ENCODE measurements at regions not wholly inside any gene's neighbourhood (a gene's known extent, or its start where the extent isn't known, plus 50 kb on each side); places are given as distances from the start of the nearest gene placed in this dataset.

DNA sequence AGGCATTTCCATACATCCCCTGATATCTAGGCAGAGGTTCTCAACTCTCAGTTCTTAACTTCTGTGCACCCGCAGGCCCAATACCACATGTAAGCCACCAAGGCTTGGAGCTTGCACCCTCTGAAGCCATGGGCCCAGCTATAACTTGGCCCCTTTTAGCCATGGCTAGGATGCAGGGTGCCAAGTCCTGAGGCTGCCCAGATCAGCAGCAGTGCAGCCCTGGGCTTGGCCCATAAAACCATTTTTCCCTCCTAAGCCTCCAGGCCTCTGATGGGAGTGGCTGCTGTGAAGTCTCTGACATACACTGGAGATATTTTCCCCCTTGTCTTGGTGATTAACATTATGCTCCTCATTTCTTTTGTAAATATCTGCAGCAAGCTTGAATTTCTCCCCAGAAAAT lies 110.3 kb upstream of the CNTN1 start:
- Histone ChIP-seq H3K4me1 (ENCODE audit: insufficient read depth) (no peaks in the 10 kb centered on the region), H3K79me2 (replicated peaks; ENCODE audit: insufficient read depth) (no peaks in the 10 kb centered on the region), H3K9me2 (ENCODE audit: insufficient read depth) (0 out of 2 replicates have a peak, but pooled peaks cover 3% of the 10 kb centered on the region), H3K4me2 (no peak overlapping the region), H3K4me3 (no peak overlapping the region), H3K36me3 (ENCODE audit: insufficient read depth) (no peaks in the 10 kb centered on the region; the same call in 1 of the 2 replicates), H4K20me1 (replicated peaks; ENCODE audit: insufficient read depth) (no peaks in the 10 kb centered on the region), H3K27me3 (ENCODE audit: insufficient read depth) (no peaks in the 10 kb centered on the region), H3F3A (replicated peaks; ENCODE audit: low read depth) (no peaks in the 10 kb centered on the region), H3K27ac (ENCODE audit: low read depth) (no peak overlapping the region), H2AFZ (no peak overlapping the region)
- TF ChIP-seq, protein P1, sequence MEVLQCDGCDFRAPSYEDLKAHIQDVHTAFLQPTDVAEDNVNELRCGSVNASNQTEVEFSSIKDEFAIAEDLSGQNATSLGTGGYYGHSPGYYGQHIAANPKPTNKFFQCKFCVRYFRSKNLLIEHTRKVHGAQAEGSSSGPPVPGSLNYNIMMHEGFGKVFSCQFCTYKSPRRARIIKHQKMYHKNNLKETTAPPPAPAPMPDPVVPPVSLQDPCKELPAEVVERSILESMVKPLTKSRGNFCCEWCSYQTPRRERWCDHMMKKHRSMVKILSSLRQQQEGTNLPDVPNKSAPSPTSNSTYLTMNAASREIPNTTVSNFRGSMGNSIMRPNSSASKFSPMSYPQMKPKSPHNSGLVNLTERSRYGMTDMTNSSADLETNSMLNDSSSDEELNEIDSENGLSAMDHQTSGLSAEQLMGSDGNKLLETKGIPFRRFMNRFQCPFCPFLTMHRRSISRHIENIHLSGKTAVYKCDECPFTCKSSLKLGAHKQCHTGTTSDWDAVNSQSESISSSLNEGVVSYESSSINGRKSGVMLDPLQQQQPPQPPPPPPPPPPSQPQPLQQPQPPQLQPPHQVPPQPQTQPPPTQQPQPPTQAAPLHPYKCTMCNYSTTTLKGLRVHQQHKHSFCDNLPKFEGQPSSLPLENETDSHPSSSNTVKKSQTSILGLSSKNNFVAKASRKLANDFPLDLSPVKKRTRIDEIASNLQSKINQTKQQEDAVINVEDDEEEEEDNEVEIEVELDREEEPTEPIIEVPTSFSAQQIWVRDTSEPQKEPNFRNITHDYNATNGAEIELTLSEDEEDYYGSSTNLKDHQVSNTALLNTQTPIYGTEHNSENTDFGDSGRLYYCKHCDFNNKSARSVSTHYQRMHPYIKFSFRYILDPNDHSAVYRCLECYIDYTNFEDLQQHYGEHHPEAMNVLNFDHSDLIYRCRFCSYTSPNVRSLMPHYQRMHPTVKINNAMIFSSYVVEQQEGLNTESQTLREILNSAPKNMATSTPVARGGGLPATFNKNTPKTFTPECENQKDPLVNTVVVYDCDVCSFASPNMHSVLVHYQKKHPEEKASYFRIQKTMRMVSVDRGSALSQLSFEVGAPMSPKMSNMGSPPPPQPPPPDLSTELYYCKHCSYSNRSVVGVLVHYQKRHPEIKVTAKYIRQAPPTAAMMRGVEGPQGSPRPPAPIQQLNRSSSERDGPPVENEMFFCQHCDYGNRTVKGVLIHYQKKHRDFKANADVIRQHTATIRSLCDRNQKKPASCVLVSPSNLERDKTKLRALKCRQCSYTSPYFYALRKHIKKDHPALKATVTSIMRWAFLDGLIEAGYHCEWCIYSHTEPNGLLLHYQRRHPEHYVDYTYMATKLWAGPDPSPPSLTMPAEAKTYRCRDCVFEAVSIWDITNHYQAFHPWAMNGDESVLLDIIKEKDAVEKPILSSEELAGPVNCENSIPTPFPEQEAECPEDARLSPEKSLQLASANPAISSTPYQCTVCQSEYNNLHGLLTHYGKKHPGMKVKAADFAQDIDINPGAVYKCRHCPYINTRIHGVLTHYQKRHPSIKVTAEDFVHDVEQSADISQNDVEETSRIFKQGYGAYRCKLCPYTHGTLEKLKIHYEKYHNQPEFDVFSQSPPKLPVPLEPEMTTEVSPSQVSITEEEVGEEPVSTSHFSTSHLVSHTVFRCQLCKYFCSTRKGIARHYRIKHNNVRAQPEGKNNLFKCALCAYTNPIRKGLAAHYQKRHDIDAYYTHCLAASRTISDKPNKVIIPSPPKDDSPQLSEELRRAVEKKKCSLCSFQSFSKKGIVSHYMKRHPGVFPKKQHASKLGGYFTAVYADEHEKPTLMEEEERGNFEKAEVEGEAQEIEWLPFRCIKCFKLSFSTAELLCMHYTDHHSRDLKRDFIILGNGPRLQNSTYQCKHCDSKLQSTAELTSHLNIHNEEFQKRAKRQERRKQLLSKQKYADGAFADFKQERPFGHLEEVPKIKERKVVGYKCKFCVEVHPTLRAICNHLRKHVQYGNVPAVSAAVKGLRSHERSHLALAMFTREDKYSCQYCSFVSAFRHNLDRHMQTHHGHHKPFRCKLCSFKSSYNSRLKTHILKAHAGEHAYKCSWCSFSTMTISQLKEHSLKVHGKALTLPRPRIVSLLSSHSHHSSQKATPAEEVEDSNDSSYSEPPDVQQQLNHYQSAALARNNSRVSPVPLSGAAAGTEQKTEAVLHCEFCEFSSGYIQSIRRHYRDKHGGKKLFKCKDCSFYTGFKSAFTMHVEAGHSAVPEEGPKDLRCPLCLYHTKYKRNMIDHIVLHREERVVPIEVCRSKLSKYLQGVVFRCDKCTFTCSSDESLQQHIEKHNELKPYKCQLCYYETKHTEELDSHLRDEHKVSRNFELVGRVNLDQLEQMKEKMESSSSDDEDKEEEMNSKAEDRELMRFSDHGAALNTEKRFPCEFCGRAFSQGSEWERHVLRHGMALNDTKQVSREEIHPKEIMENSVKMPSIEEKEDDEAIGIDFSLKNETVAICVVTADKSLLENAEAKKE (CRISPR knock-in tag; IDR thresholded peaks at IDR 0.05): no peak
- TF ChIP-seq CREB1 (CRISPR knock-in tag; IDR thresholded peaks at IDR 0.05; ENCODE audit: low read depth) (no peak), EZH2 (IDR thresholded peaks at IDR 0.05; ENCODE audit: low read depth, unreplicated experiment) (no peak), JUNB (IDR thresholded peaks at IDR 0.05; ENCODE audit: unreplicated experiment) (no peak), ZNF114 (CRISPR knock-in tag; IDR thresholded peaks at IDR 0.05) (no peak), STAT1 (IDR thresholded peaks at IDR 0.05; ENCODE audit: unreplicated experiment) (no peak), EZH2phosphoT487 (IDR thresholded peaks at IDR 0.05; ENCODE audit: unreplicated experiment) (no peak), ZNF331 (CRISPR knock-in tag; IDR thresholded peaks at IDR 0.05; ENCODE audit: low read depth) (no peak), NANOG (IDR thresholded peaks at IDR 0.05; ENCODE audit: borderline replicate concordance) (no peak), POLR2AphosphoS5 (IDR thresholded peaks at IDR 0.05; ENCODE audit: low read depth) (no peak)
- TF ChIP-seq, protein P2, sequence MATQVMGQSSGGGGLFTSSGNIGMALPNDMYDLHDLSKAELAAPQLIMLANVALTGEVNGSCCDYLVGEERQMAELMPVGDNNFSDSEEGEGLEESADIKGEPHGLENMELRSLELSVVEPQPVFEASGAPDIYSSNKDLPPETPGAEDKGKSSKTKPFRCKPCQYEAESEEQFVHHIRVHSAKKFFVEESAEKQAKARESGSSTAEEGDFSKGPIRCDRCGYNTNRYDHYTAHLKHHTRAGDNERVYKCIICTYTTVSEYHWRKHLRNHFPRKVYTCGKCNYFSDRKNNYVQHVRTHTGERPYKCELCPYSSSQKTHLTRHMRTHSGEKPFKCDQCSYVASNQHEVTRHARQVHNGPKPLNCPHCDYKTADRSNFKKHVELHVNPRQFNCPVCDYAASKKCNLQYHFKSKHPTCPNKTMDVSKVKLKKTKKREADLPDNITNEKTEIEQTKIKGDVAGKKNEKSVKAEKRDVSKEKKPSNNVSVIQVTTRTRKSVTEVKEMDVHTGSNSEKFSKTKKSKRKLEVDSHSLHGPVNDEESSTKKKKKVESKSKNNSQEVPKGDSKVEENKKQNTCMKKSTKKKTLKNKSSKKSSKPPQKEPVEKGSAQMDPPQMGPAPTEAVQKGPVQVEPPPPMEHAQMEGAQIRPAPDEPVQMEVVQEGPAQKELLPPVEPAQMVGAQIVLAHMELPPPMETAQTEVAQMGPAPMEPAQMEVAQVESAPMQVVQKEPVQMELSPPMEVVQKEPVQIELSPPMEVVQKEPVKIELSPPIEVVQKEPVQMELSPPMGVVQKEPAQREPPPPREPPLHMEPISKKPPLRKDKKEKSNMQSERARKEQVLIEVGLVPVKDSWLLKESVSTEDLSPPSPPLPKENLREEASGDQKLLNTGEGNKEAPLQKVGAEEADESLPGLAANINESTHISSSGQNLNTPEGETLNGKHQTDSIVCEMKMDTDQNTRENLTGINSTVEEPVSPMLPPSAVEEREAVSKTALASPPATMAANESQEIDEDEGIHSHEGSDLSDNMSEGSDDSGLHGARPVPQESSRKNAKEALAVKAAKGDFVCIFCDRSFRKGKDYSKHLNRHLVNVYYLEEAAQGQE (IDR thresholded peaks at IDR 0.05; ENCODE audit: unreplicated experiment): no peak
- TF ChIP-seq, protein P3, sequence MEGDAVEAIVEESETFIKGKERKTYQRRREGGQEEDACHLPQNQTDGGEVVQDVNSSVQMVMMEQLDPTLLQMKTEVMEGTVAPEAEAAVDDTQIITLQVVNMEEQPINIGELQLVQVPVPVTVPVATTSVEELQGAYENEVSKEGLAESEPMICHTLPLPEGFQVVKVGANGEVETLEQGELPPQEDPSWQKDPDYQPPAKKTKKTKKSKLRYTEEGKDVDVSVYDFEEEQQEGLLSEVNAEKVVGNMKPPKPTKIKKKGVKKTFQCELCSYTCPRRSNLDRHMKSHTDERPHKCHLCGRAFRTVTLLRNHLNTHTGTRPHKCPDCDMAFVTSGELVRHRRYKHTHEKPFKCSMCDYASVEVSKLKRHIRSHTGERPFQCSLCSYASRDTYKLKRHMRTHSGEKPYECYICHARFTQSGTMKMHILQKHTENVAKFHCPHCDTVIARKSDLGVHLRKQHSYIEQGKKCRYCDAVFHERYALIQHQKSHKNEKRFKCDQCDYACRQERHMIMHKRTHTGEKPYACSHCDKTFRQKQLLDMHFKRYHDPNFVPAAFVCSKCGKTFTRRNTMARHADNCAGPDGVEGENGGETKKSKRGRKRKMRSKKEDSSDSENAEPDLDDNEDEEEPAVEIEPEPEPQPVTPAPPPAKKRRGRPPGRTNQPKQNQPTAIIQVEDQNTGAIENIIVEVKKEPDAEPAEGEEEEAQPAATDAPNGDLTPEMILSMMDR (conservative IDR thresholded peaks at IDR 0.05; ENCODE audit: low read depth in 2 of 2): no peak
- TF ChIP-seq, protein P4, sequence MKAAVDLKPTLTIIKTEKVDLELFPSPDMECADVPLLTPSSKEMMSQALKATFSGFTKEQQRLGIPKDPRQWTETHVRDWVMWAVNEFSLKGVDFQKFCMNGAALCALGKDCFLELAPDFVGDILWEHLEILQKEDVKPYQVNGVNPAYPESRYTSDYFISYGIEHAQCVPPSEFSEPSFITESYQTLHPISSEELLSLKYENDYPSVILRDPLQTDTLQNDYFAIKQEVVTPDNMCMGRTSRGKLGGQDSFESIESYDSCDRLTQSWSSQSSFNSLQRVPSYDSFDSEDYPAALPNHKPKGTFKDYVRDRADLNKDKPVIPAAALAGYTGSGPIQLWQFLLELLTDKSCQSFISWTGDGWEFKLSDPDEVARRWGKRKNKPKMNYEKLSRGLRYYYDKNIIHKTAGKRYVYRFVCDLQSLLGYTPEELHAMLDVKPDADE (IDR thresholded peaks at IDR 0.05): no peak
- no peak overlapping the region for H3K4me3 Mint-ChIP-seq
- no peak for ATAC-seq
- DNase-seq (ENCODE audit: low spot score): no peak
- no peaks in the 10 kb centered on the region for H3K4me1 Mint-ChIP-seq
- peaks cover 37% of the 10 kb centered on the region for H3K9me3 Mint-ChIP-seq
- H3K36me3 Mint-ChIP-seq (ENCODE audit: low read depth): peaks cover 29% of the 10 kb centered on the region
- H3K27ac Mint-ChIP-seq: no peak overlapping the region
- peaks cover 2% of the 10 kb centered on the region for H3K27me3 Mint-ChIP-seq (ENCODE audit: insufficient read depth, low read depth, poor library complexity)

Measured in GM23338 (cell line).